Activated CD4-positive, alpha-beta memory T cell treated with anti-CD3 and anti-CD28 coated beads, Interleukin-2, amount 10 ng/mL, durations not matched to agents 7 days and 5 days (primary cell): ENCODE measurements at regions not wholly inside any gene's neighbourhood (a gene's known extent, or its start where the extent isn't known, plus 50 kb on each side); places are given as distances from the start of the nearest gene placed in this dataset.

Source experiments
- CTCF ChIA-PET: fragments of 350-600 bp; sonication (Branson Sonifier 250); formaldehyde crosslinking; loops from one replicate; lab custom pipeline; 2021; ENCODE audit warnings: antibody characterized with exemption, inconsistent platforms; lab: Charles Lee
- POLR2A ChIA-PET: fragments of 350-600 bp; sonication (Branson Sonifier 250); formaldehyde crosslinking; loops from one replicate; lab custom pipeline; 2021; ENCODE audit warnings: antibody characterized with exemption; lab: Charles Lee
- DNase-seq: peaks from one replicate; pipeline ENCODE4 v3.0.0-alpha.2; 2020
- H3K27ac Mint-ChIP-seq: one replicate; pipeline ENCODE4 v1.8.0; 2021; ENCODE audit warnings: mild to moderate bottlenecking, mixed read lengths
- H3K27me3 Mint-ChIP-seq: one replicate; pipeline ENCODE4 v1.8.0; 2021; ENCODE audit warnings: mixed read lengths
- H3K36me3 Mint-ChIP-seq: one replicate; pipeline ENCODE4 v1.8.0; 2021; ENCODE audit warnings: low read depth, mixed read lengths
- H3K4me1 Mint-ChIP-seq: one replicate; pipeline ENCODE4 v1.8.0; 2021; ENCODE audit warnings: mixed read lengths
- H3K4me3 Mint-ChIP-seq: one replicate; pipeline ENCODE4 v1.8.0; 2021; ENCODE audit warnings: mild to moderate bottlenecking, mixed read lengths
- H3K9me3 Mint-ChIP-seq: one replicate; pipeline ENCODE4 v1.8.0; 2021; ENCODE audit warnings: mixed read lengths

- CTCF ChIA-PET, result no interaction called here
- POLR2A ChIA-PET, result no interaction called here
These were observed 74.2 kb upstream of the ATP2B1 start for GRCh38 chr12:89782807-89783206.

GRCh38 chr12:89781946-89782550, 73.4 kb upstream of the ATP2B1 start:
- no peak for DNase-seq
- CTCF ChIA-PET, result no interaction called here
- no peaks in the 10 kb centered on the region for H3K27me3 Mint-ChIP-seq
- no peak overlapping the region for H3K4me3 Mint-ChIP-seq
- no peaks in the 10 kb centered on the region for H3K36me3 Mint-ChIP-seq
- POLR2A ChIA-PET, result no interaction called here
- peaks cover 15% of the 10 kb centered on the region for H3K9me3 Mint-ChIP-seq
- no peaks in the 10 kb centered on the region for H3K4me1 Mint-ChIP-seq
- H3K27ac Mint-ChIP-seq, result no peak overlapping the region

More at GRCh38 chr12:89782807-89783206, 74.2 kb upstream of the ATP2B1 start:
- Mint-ChIP-seq H3K4me1 (no peaks in the 10 kb centered on the region), H3K36me3 (no peaks in the 10 kb centered on the region), H3K9me3 (peaks cover 16% of the 10 kb centered on the region), H3K27ac (no peak overlapping the region), H3K27me3 (no peaks in the 10 kb centered on the region), H3K4me3 (no peak overlapping the region)
- no peak for DNase-seq

GRCh38 chr12:89781156-89781555, 72.5 kb upstream of the ATP2B1 start:
- no peaks in the 10 kb centered on the region for H3K27me3 Mint-ChIP-seq
- H3K4me3 Mint-ChIP-seq, result no peak overlapping the region
- peaks cover 11% of the 10 kb centered on the region for H3K9me3 Mint-ChIP-seq
- H3K27ac Mint-ChIP-seq, result no peak overlapping the region
- no peaks in the 10 kb centered on the region for H3K4me1 Mint-ChIP-seq
- no peak for DNase-seq
- ChIA-PET CTCF (no interaction called here), POLR2A (no interaction called here)
- H3K36me3 Mint-ChIP-seq, result no peaks in the 10 kb centered on the region

GRCh38 chr12:89779090-89779489, 70.5 kb upstream of the ATP2B1 start:
- Mint-ChIP-seq H3K27me3 (no peaks in the 10 kb centered on the region), H3K36me3 (no peaks in the 10 kb centered on the region)
- POLR2A ChIA-PET, result no interaction called here

GRCh38 chr12:89777733-89778379, 69.2 kb upstream of the ATP2B1 start:
- H3K4me3 Mint-ChIP-seq, result no peak overlapping the region
- H3K36me3 Mint-ChIP-seq, result no peaks in the 10 kb centered on the region
- H3K4me1 Mint-ChIP-seq, result no peaks in the 10 kb centered on the region
- ChIA-PET CTCF (no interaction called here), POLR2A (no interaction called here)
- H3K27me3 Mint-ChIP-seq, result no peaks in the 10 kb centered on the region
- no peak for DNase-seq
- peaks cover 4% of the 10 kb centered on the region for H3K9me3 Mint-ChIP-seq
- no peak overlapping the region for H3K27ac Mint-ChIP-seq

More at GRCh38 chr12:89779090-89779489, 70.5 kb upstream of the ATP2B1 start:
- DNase-seq, result no peak
- H3K4me3 Mint-ChIP-seq, result no peak overlapping the region
- no peaks in the 10 kb centered on the region for H3K4me1 Mint-ChIP-seq
- no peak overlapping the region for H3K27ac Mint-ChIP-seq
- H3K9me3 Mint-ChIP-seq, result no peaks in the 10 kb centered on the region
- CTCF ChIA-PET, result no interaction called here

- H3K27ac Mint-ChIP-seq, result no peak overlapping the region
- CTCF ChIA-PET, result no interaction called here
- DNase-seq, result no peak
- peaks cover 4% of the 10 kb centered on the region for H3K9me3 Mint-ChIP-seq
- POLR2A ChIA-PET, result no interaction called here
- H3K4me3 Mint-ChIP-seq, result no peak overlapping the region
- H3K27me3 Mint-ChIP-seq, result no peaks in the 10 kb centered on the region
- no peaks in the 10 kb centered on the region for H3K36me3 Mint-ChIP-seq
- H3K4me1 Mint-ChIP-seq, result no peaks in the 10 kb centered on the region
These were observed 67.3 kb upstream of the ATP2B1 start for GRCh38 chr12:89775986-89776365.

GRCh38 chr12:89775063-89775985, 66.7 kb upstream of the ATP2B1 start:
- no peak for DNase-seq
- H3K27me3 Mint-ChIP-seq, result no peaks in the 10 kb centered on the region
- peaks cover 4% of the 10 kb centered on the region for H3K9me3 Mint-ChIP-seq
- H3K36me3 Mint-ChIP-seq, result no peaks in the 10 kb centered on the region
- no peak overlapping the region for H3K4me3 Mint-ChIP-seq
- no peaks in the 10 kb centered on the region for H3K4me1 Mint-ChIP-seq
- CTCF ChIA-PET, result no interaction called here
- H3K27ac Mint-ChIP-seq, result no peak overlapping the region
- POLR2A ChIA-PET, result no interaction called here

- ChIA-PET CTCF (no interaction called here), POLR2A (no interaction called here)
- H3K36me3 Mint-ChIP-seq, result no peaks in the 10 kb centered on the region
- no peaks in the 10 kb centered on the region for H3K4me1 Mint-ChIP-seq
- peaks cover 4% of the 10 kb centered on the region for H3K9me3 Mint-ChIP-seq
- no peaks in the 10 kb centered on the region for H3K27me3 Mint-ChIP-seq
- no peak for DNase-seq
- H3K27ac Mint-ChIP-seq, result no peak overlapping the region
- no peak overlapping the region for H3K4me3 Mint-ChIP-seq
These were observed 66.0 kb upstream of the ATP2B1 start for GRCh38 chr12:89774645-89775044.

GRCh38 chr12:89770391-89770790, 61.8 kb upstream of the ATP2B1 start:
- Mint-ChIP-seq H3K36me3 (peaks cover 3% of the 10 kb centered on the region), H3K9me3 (peaks cover 7% of the 10 kb centered on the region), H3K4me1 (peaks cover 8% of the 10 kb centered on the region), H3K4me3 (no peak overlapping the region), H3K27ac (no peak overlapping the region), H3K27me3 (no peaks in the 10 kb centered on the region)
- ChIA-PET POLR2A (no interaction called here), CTCF (no interaction called here)
- no peak for DNase-seq

GRCh38 chr12:89769483-89769818, 60.8 kb upstream of the ATP2B1 start:
- no peak for DNase-seq
- peaks cover 3% of the 10 kb centered on the region for H3K36me3 Mint-ChIP-seq
- ChIA-PET CTCF (no interaction called here), POLR2A (no interaction called here)
- H3K4me1 Mint-ChIP-seq, result peaks cover 12% of the 10 kb centered on the region
- peaks cover 7% of the 10 kb centered on the region for H3K9me3 Mint-ChIP-seq
- no peak overlapping the region for H3K4me3 Mint-ChIP-seq
- no peak overlapping the region for H3K27ac Mint-ChIP-seq
- H3K27me3 Mint-ChIP-seq, result no peaks in the 10 kb centered on the region

- H3K27ac Mint-ChIP-seq, result no peak overlapping the region
- POLR2A ChIA-PET, result no interaction called here
- H3K4me1 Mint-ChIP-seq, result peaks cover 12% of the 10 kb centered on the region
These were observed 60.2 kb upstream of the ATP2B1 start for GRCh38 chr12:89768586-89769482.

GRCh38 chr12:89765959-89766824, 57.6 kb upstream of the ATP2B1 start:
- POLR2A ChIA-PET, result interaction anchor here (1.0 to 3.2 kb wide), 3 partner anchors 9 to 271 kb away, joined by 3 to 15 read pairs (median 3); partner anchors contain the start of gene ATP2B1
- peak overlapping the region; percentile 42 for H3K27ac Mint-ChIP-seq
- CTCF ChIA-PET, result no interaction called here
- H3K27me3 Mint-ChIP-seq, result no peaks in the 10 kb centered on the region
- peaks cover 5% of the 10 kb centered on the region for H3K9me3 Mint-ChIP-seq
- peaks cover 10% of the 10 kb centered on the region for H3K36me3 Mint-ChIP-seq
- DNase-seq, result no peak
- H3K4me1 Mint-ChIP-seq, result peaks cover 16% of the 10 kb centered on the region
- H3K4me3 Mint-ChIP-seq, result no peak overlapping the region

More at GRCh38 chr12:89768586-89769482, 60.2 kb upstream of the ATP2B1 start:
- H3K9me3 Mint-ChIP-seq, result peaks cover 9% of the 10 kb centered on the region
- H3K36me3 Mint-ChIP-seq, result peaks cover 8% of the 10 kb centered on the region
- H3K4me3 Mint-ChIP-seq, result no peak overlapping the region
- CTCF ChIA-PET, result no interaction called here
- no peaks in the 10 kb centered on the region for H3K27me3 Mint-ChIP-seq
- DNase-seq, result peak; percentile 19
